GM23338 (cell line): ENCODE measurements at regions not wholly inside any gene's neighbourhood (a gene's known extent, or its start where the extent isn't known, plus 50 kb on each side); places are given as distances from the start of the nearest gene placed in this dataset.

Experiments used
- ATAC-seq: fragments of 200-7000 bp; cut with Tn5 transposase; 3 replicates; pipeline ENCODE4 v1.9.1; 2020
- DNase-seq: peaks from one replicate; pipeline ENCODE4 v3.0.0-alpha.2; 2015; ENCODE audit warnings: low spot score
- H2AFZ ChIP-seq: fragments of 200-600 bp; sonication (generic); 2 replicates; pipeline ENCODE4 v1.8.0; 2016; ENCODE audit warnings: antibody characterized with exemption, mild to moderate bottlenecking, moderate library complexity
- H3F3A ChIP-seq: fragments of 200-600 bp; sonication (generic); replicated peaks from 2 replicates; pipeline ENCODE4 v1.8.0; 2017; ENCODE audit warnings: antibody characterized with exemption, mixed run types, low read depth
- H3K27ac ChIP-seq: fragments of 200-600 bp; sonication (generic); 2 replicates; pipeline ENCODE4 v1.6.1; 2016; ENCODE audit warnings: low read depth
- H3K27me3 ChIP-seq: fragments of 200-600 bp; sonication (generic); 2 replicates; pipeline ENCODE4 v1.8.0; 2016; ENCODE audit warnings: mild to moderate bottlenecking, mixed run types, moderate library complexity; ENCODE audit not compliant: insufficient read depth
- H3K36me3 ChIP-seq: fragments of 200-600 bp; sonication (generic); 2 replicates; pipeline ENCODE4 v1.8.0; 2016; ENCODE audit warnings: mild to moderate bottlenecking; ENCODE audit not compliant: insufficient read depth
- H3K4me1 ChIP-seq: fragments of 200-600 bp; sonication (generic); 2 replicates; pipeline ENCODE4 v1.8.0; 2016; ENCODE audit warnings: mild to moderate bottlenecking, moderate library complexity; ENCODE audit not compliant: insufficient read depth
- H3K4me2 ChIP-seq: fragments of 200-600 bp; sonication (generic); 2 replicates; pipeline ENCODE4 v1.7.1; 2017; ENCODE audit warnings: mixed run types
- H3K4me3 ChIP-seq: fragments of 200-600 bp; sonication (generic); 2 replicates; pipeline ENCODE4 v1.6.1; 2016; ENCODE audit warnings: mixed run types
- H3K79me2 ChIP-seq: fragments of 200-600 bp; sonication (generic); replicated peaks from 2 replicates; pipeline ENCODE4 v1.8.0; 2017; ENCODE audit warnings: mild to moderate bottlenecking; ENCODE audit not compliant: insufficient read depth
- H3K9me2 ChIP-seq: fragments of 200-600 bp; sonication (generic); 2 replicates; pipeline ENCODE4 v1.8.0; 2017; ENCODE audit not compliant: insufficient read depth
- H4K20me1 ChIP-seq: fragments of 200-600 bp; sonication (generic); replicated peaks from 2 replicates; pipeline ENCODE4 v1.8.0; 2017; ENCODE audit warnings: mild to moderate bottlenecking; ENCODE audit not compliant: insufficient read depth
- H3K27ac Mint-ChIP-seq: 2 replicates; pipeline ENCODE4 v1.8.0; 2020; ENCODE audit warnings: inconsistent platforms, mild to moderate bottlenecking, moderate library complexity, mixed read lengths
- H3K27me3 Mint-ChIP-seq: 3 replicates; pipeline ENCODE4 v1.8.0; 2022; ENCODE audit warnings: low read depth, mild to moderate bottlenecking, moderate library complexity, mixed read lengths, inconsistent platforms; ENCODE audit not compliant: insufficient read depth, poor library complexity
- H3K36me3 Mint-ChIP-seq: 3 replicates; pipeline ENCODE4 v1.8.0; 2021; ENCODE audit warnings: low read depth, mild to moderate bottlenecking, inconsistent platforms, moderate library complexity, mixed read lengths
- H3K4me1 Mint-ChIP-seq: 3 replicates; pipeline ENCODE4 v1.8.0; 2020; ENCODE audit warnings: mild to moderate bottlenecking, inconsistent platforms, mixed read lengths
- H3K4me3 Mint-ChIP-seq: 3 replicates; pipeline ENCODE4 v1.8.0; 2021; ENCODE audit warnings: moderate library complexity, mild to moderate bottlenecking, inconsistent platforms, mixed read lengths
- H3K9me3 Mint-ChIP-seq: 3 replicates; pipeline ENCODE4 v1.8.0; 2020; ENCODE audit warnings: moderate library complexity, mild to moderate bottlenecking, inconsistent platforms, mixed read lengths
- CREB1 ChIP-seq: fragments of 250-450 bp; sonication (Bioruptor Pico); IDR thresholded peaks from 2 replicates; pipeline ENCODE4 v1.5.0; 2020; ENCODE audit warnings: low read depth, mild to moderate bottlenecking, moderate library complexity
- ETS1 ChIP-seq: IDR thresholded peaks from 2 replicates; pipeline ENCODE4 v1.6.1; 2016; ENCODE audit warnings: antibody characterized with exemption
- EZH2phosphoT487 ChIP-seq: fragments of 200-600 bp; sonication (generic); IDR thresholded peaks from one replicate; pipeline ENCODE4 v1.8.1; 2018; ENCODE audit warnings: antibody characterized with exemption; ENCODE audit not compliant: unreplicated experiment
- JUNB ChIP-seq: IDR thresholded peaks from one replicate; pipeline ENCODE4 v1.6.1; 2016; ENCODE audit warnings: antibody characterized with exemption; ENCODE audit not compliant: unreplicated experiment
- NANOG ChIP-seq: IDR thresholded peaks from 2 replicates; pipeline ENCODE4 v1.6.1; 2016; ENCODE audit warnings: antibody characterized with exemption, borderline replicate concordance
- POLR2AphosphoS5 ChIP-seq: IDR thresholded peaks from 2 replicates; pipeline ENCODE4 v1.6.1; 2016; ENCODE audit warnings: antibody characterized with exemption, low read depth
- REST ChIP-seq: IDR thresholded peaks from one replicate; pipeline ENCODE4 v1.6.1; 2018; ENCODE audit warnings: antibody characterized with exemption; ENCODE audit not compliant: unreplicated experiment
- STAT1 ChIP-seq: IDR thresholded peaks from one replicate; pipeline ENCODE4 v1.6.1; 2016; ENCODE audit warnings: antibody characterized with exemption; ENCODE audit not compliant: unreplicated experiment
- ZNF114 ChIP-seq: fragments of 250-450 bp; sonication (Bioruptor Pico); IDR thresholded peaks from 2 replicates; pipeline ENCODE4 v1.5.0; 2020; ENCODE audit warnings: mild to moderate bottlenecking, moderate library complexity
- ZNF331 ChIP-seq: fragments of 250-450 bp; sonication (Bioruptor Pico); IDR thresholded peaks from 2 replicates; pipeline ENCODE4 v1.5.0; 2020; ENCODE audit warnings: low read depth, mild to moderate bottlenecking, moderate library complexity
- ZNF462 ChIP-seq: fragments of 250-450 bp; sonication (Bioruptor Pico); IDR thresholded peaks from 2 replicates; pipeline ENCODE4 v1.5.0; 2020; ENCODE audit warnings: mild to moderate bottlenecking, moderate library complexity

GRCh38 chr19:29422486-29423085 is 103.2 kb upstream of the VSTM2B start:
- Histone ChIP-seq H3K4me2 (no peak overlapping the region), H3K4me3 (no peak overlapping the region), H4K20me1 (no peaks in the 10 kb centered on the region), H3K79me2 (no peaks in the 10 kb centered on the region), H3F3A (no peaks in the 10 kb centered on the region), H2AFZ (no peak overlapping the region), H3K27me3 (no peaks in the 10 kb centered on the region), H3K36me3 (no peaks in the 10 kb centered on the region), H3K9me2 (no peaks in the 10 kb centered on the region), H3K4me1 (no peaks in the 10 kb centered on the region), H3K27ac (no peak overlapping the region)
- no peak for ATAC-seq
- DNase-seq, result no peak
- Mint-ChIP-seq H3K36me3 (peaks cover 15% of the 10 kb centered on the region), H3K4me3 (no peak overlapping the region), H3K4me1 (no peaks in the 10 kb centered on the region; the same call in 2 of the 3 replicates), H3K9me3 (peaks cover 39% of the 10 kb centered on the region), H3K27ac (no peak overlapping the region), H3K27me3 (peaks cover 7% of the 10 kb centered on the region)
- TF ChIP-seq NANOG (no peak), CREB1 (no peak), ZNF462 (CRISPR knock-in tag) (no peak), POLR2AphosphoS5 (no peak), ZNF331 (CRISPR knock-in tag) (no peak), EZH2phosphoT487 (no peak), ZNF114 (no peak), STAT1 (no peak), REST (no peak), JUNB (no peak), ETS1 (no peak)
